ENCODE measurements at regions not wholly inside any gene's neighbourhood (a gene's known extent, or its start where the extent isn't known, plus 50 kb on each side); places are given as distances from the start of the nearest gene placed in this dataset.

GRCh38 chr3:127497166-127497565, 93.4 kb downstream of the TPRA1 start:
- DNase-seq = no peak
- H3K36me3 Mint-ChIP-seq (ENCODE audit: unreplicated experiment) = peaks cover 22% of the 10 kb centered on the region

GRCh38 chr3:127495821-127496655, 94.5 kb downstream of the TPRA1 start:
- Mint-ChIP-seq H3K36me3 (ENCODE audit: unreplicated experiment) (peaks cover 22% of the 10 kb centered on the region), H3K27ac (ENCODE audit: unreplicated experiment) (no peak overlapping the region), H3K4me1 (ENCODE audit: low read depth, unreplicated experiment) (no peaks in the 10 kb centered on the region), H3K27me3 (ENCODE audit: unreplicated experiment) (peaks cover 4% of the 10 kb centered on the region), H3K4me3 (ENCODE audit: unreplicated experiment) (no peak overlapping the region), H3K9me3 (ENCODE audit: unreplicated experiment) (peaks cover 11% of the 10 kb centered on the region)
- no peak for TF ChIP-seq CTCF (IDR thresholded peaks at IDR 0.05; ENCODE audit: partially characterized antibody, unreplicated experiment)
- no peak for DNase-seq

More at GRCh38 chr3:127497166-127497565, 93.4 kb downstream of the TPRA1 start:
- H3K4me3 Mint-ChIP-seq (ENCODE audit: unreplicated experiment) = no peak overlapping the region
- peaks cover 6% of the 10 kb centered on the region for H3K27me3 Mint-ChIP-seq (ENCODE audit: unreplicated experiment)
- no peak for TF ChIP-seq CTCF (IDR thresholded peaks at IDR 0.05; ENCODE audit: partially characterized antibody, unreplicated experiment)
- no peak overlapping the region for H3K27ac Mint-ChIP-seq (ENCODE audit: unreplicated experiment)
- peaks cover 13% of the 10 kb centered on the region for H3K9me3 Mint-ChIP-seq (ENCODE audit: unreplicated experiment)
- no peaks in the 10 kb centered on the region for H3K4me1 Mint-ChIP-seq (ENCODE audit: low read depth, unreplicated experiment)

- H3K9me3 Mint-ChIP-seq (ENCODE audit: unreplicated experiment) = peaks cover 6% of the 10 kb centered on the region
- peaks cover 4% of the 10 kb centered on the region for H3K27me3 Mint-ChIP-seq (ENCODE audit: unreplicated experiment)
- DNase-seq = no peak
These were observed 96.4 kb downstream of the TPRA1 start for GRCh38 chr3:127493924-127494646.

GRCh38 chr3:127492426-127492825, 98.1 kb downstream of the TPRA1 start:
- Mint-ChIP-seq H3K27ac (ENCODE audit: unreplicated experiment) (no peak overlapping the region), H3K9me3 (ENCODE audit: unreplicated experiment) (peaks cover 6% of the 10 kb centered on the region), H3K4me1 (ENCODE audit: low read depth, unreplicated experiment) (no peaks in the 10 kb centered on the region), H3K36me3 (ENCODE audit: unreplicated experiment) (peaks cover 4% of the 10 kb centered on the region), H3K27me3 (ENCODE audit: unreplicated experiment) (peaks cover 2% of the 10 kb centered on the region), H3K4me3 (ENCODE audit: unreplicated experiment) (no peak overlapping the region)
- TF ChIP-seq CTCF (IDR thresholded peaks at IDR 0.05; ENCODE audit: partially characterized antibody, unreplicated experiment) = no peak
- DNase-seq = no peak

More at GRCh38 chr3:127493924-127494646, 96.4 kb downstream of the TPRA1 start:
- Mint-ChIP-seq H3K27ac (ENCODE audit: unreplicated experiment) (no peak overlapping the region), H3K4me3 (ENCODE audit: unreplicated experiment) (no peak overlapping the region), H3K36me3 (ENCODE audit: unreplicated experiment) (peaks cover 5% of the 10 kb centered on the region), H3K4me1 (ENCODE audit: low read depth, unreplicated experiment) (no peaks in the 10 kb centered on the region)
- TF ChIP-seq CTCF (IDR thresholded peaks at IDR 0.05; ENCODE audit: partially characterized antibody, unreplicated experiment) = no peak

GRCh38 chr3:127491909-127492308, 98.6 kb downstream of the TPRA1 start:
- no peak overlapping the region for H3K4me3 Mint-ChIP-seq (ENCODE audit: unreplicated experiment)
- H3K36me3 Mint-ChIP-seq (ENCODE audit: unreplicated experiment) = peaks cover 4% of the 10 kb centered on the region
- H3K27ac Mint-ChIP-seq (ENCODE audit: unreplicated experiment) = no peak overlapping the region
- peaks cover 6% of the 10 kb centered on the region for H3K9me3 Mint-ChIP-seq (ENCODE audit: unreplicated experiment)
- no peaks in the 10 kb centered on the region for H3K4me1 Mint-ChIP-seq (ENCODE audit: low read depth, unreplicated experiment)
- TF ChIP-seq CTCF (IDR thresholded peaks at IDR 0.05; ENCODE audit: partially characterized antibody, unreplicated experiment) = no peak
- DNase-seq = no peak
- peaks cover 2% of the 10 kb centered on the region for H3K27me3 Mint-ChIP-seq (ENCODE audit: unreplicated experiment)
